Naive B cell (primary cell): ENCODE measurements at regions not wholly inside any gene's neighbourhood (a gene's known extent, or its start where the extent isn't known, plus 50 kb on each side); places are given as distances from the start of the nearest gene placed in this dataset.

Experiments used
- ATAC-seq, 2 donors: fragments of 150-1000 bp; cut with Tn5 transposase; 2 replicates each; pipeline ENCODE4 v1.10.0; 2021; ENCODE audit warnings: low read depth in 2 of 2, mild to moderate bottlenecking in 2 of 2, moderate library complexity in 2 of 2
- DNase-seq: peaks from one replicate; pipeline ENCODE4 v3.0.0; 2022
- H3K27ac Mint-ChIP-seq, 6 donors: one replicate each; pipeline ENCODE4 v1.8.0; 2020 to 2022; ENCODE audit warnings: mild to moderate bottlenecking in 6 of 6, mixed read lengths in 6 of 6, moderate library complexity in 5 of 6, inconsistent platforms in 2 of 6
- H3K27me3 Mint-ChIP-seq, 3 donors: one replicate each; pipeline ENCODE4 v1.8.0; 2021 to 2022; ENCODE audit warnings: mixed read lengths in 3 of 3, mild to moderate bottlenecking in 1 of 3
- H3K36me3 Mint-ChIP-seq, 2 donors: one replicate each; pipeline ENCODE4 v1.8.0; 2020 to 2022; ENCODE audit warnings: mixed read lengths in 2 of 2, inconsistent platforms in 1 of 2, mild to moderate bottlenecking in 1 of 2
- H3K4me1 Mint-ChIP-seq, 3 donors: one replicate each; pipeline ENCODE4 v1.8.0; 2020 to 2022; ENCODE audit warnings: mixed read lengths in 3 of 3, inconsistent platforms in 1 of 3, mild to moderate bottlenecking in 1 of 3, moderate library complexity in 1 of 3
- H3K4me3 Mint-ChIP-seq, 8 donors: one replicate each; pipeline ENCODE4 v1.8.0; 2020 to 2022; ENCODE audit warnings: mild to moderate bottlenecking in 8 of 8, mixed read lengths in 8 of 8, moderate library complexity in 8 of 8, inconsistent platforms in 2 of 8
- H3K9me3 Mint-ChIP-seq, 7 donors: one replicate each; pipeline ENCODE4 v1.8.0; 2020 to 2022; ENCODE audit warnings: mixed read lengths in 7 of 7, mild to moderate bottlenecking in 5 of 7, inconsistent platforms in 2 of 7, moderate library complexity in 1 of 7

- no peaks in the 10 kb centered on the region for H3K9me3 Mint-ChIP-seq
- no peak overlapping the region for H3K27ac Mint-ChIP-seq
- peaks cover 8 to 32% (median 18%) of the 10 kb centered on the region in 3 donors for H3K27me3 Mint-ChIP-seq
- no peak overlapping the region for H3K4me3 Mint-ChIP-seq
- DNase-seq (no peak), ATAC-seq (no peak)
- H3K36me3 Mint-ChIP-seq = no peaks in the 10 kb centered on the region
- no peaks in the 10 kb centered on the region for H3K4me1 Mint-ChIP-seq
Measured at GRCh38 chr11:110886288-110886970, 174.2 kb upstream of the ARHGAP20 start.

- H3K27ac Mint-ChIP-seq = no peak overlapping the region
- H3K27me3 Mint-ChIP-seq = peaks cover 8 to 32% (median 18%) of the 10 kb centered on the region in 3 donors
- H3K9me3 Mint-ChIP-seq = peaks cover 0 to 4% (median 0%) of the 10 kb centered on the region in 7 donors
- no peaks in the 10 kb centered on the region for H3K36me3 Mint-ChIP-seq
- no peak for ATAC-seq
- no peak for DNase-seq
- H3K4me3 Mint-ChIP-seq = no peak overlapping the region
- no peaks in the 10 kb centered on the region for H3K4me1 Mint-ChIP-seq
Measured at GRCh38 chr11:110883256-110883655, 171.0 kb upstream of the ARHGAP20 start.

- no peaks in the 10 kb centered on the region for H3K36me3 Mint-ChIP-seq
Measured at GRCh38 chr11:110878513-110878912, 166.3 kb upstream of the ARHGAP20 start.

GRCh38 chr11:110874437-110875030, 162.3 kb upstream of the ARHGAP20 start:
- DNase-seq = no peak
- H3K27ac Mint-ChIP-seq = peak overlapping the region in 2 of 6 donors; percentile 21 to 25
- no peaks in the 10 kb centered on the region for H3K36me3 Mint-ChIP-seq
- no peaks in the 10 kb centered on the region for H3K4me1 Mint-ChIP-seq
- no peak overlapping the region for H3K4me3 Mint-ChIP-seq
- peaks cover 0 to 8% (median 0%) of the 10 kb centered on the region in 3 donors for H3K27me3 Mint-ChIP-seq
- peaks cover 0 to 4% (median 0%) of the 10 kb centered on the region in 7 donors for H3K9me3 Mint-ChIP-seq
- ATAC-seq = no peak

More at GRCh38 chr11:110878513-110878912, 166.3 kb upstream of the ARHGAP20 start:
- ATAC-seq (no peak), DNase-seq (no peak)
- H3K4me3 Mint-ChIP-seq = no peak overlapping the region
- H3K27me3 Mint-ChIP-seq = peaks cover 5 to 8% (median 6%) of the 10 kb centered on the region in 3 donors
- no peaks in the 10 kb centered on the region for H3K4me1 Mint-ChIP-seq
- no peak overlapping the region for H3K27ac Mint-ChIP-seq
- peaks cover 0 to 4% (median 0%) of the 10 kb centered on the region in 7 donors for H3K9me3 Mint-ChIP-seq

GRCh38 chr11:110873975-110874374, 161.7 kb upstream of the ARHGAP20 start:
- Mint-ChIP-seq H3K27ac (no peak overlapping the region), H3K36me3 (no peaks in the 10 kb centered on the region), H3K27me3 (peaks cover 0 to 8% (median 0%) of the 10 kb centered on the region in 3 donors), H3K9me3 (peaks cover 0 to 4% (median 0%) of the 10 kb centered on the region in 7 donors), H3K4me3 (no peak overlapping the region), H3K4me1 (no peaks in the 10 kb centered on the region)
- ATAC-seq = no peak
- DNase-seq = no peak

- ATAC-seq = no peak
- Mint-ChIP-seq H3K27ac (peak overlapping the region in 1 of 6 donors; percentile 17), H3K4me3 (no peak overlapping the region), H3K27me3 (peaks cover 0 to 8% (median 0%) of the 10 kb centered on the region in 3 donors), H3K36me3 (no peaks in the 10 kb centered on the region), H3K4me1 (no peaks in the 10 kb centered on the region), H3K9me3 (no peaks in the 10 kb centered on the region)
- no peak for DNase-seq
Measured at GRCh38 chr11:110870816-110871522, 158.7 kb upstream of the ARHGAP20 start.

GRCh38 chr11:110867951-110868350, 155.7 kb upstream of the ARHGAP20 start:
- Mint-ChIP-seq H3K36me3 (no peaks in the 10 kb centered on the region), H3K27ac (peak overlapping the region in 1 of 6 donors; percentile 31), H3K4me1 (no peaks in the 10 kb centered on the region), H3K9me3 (no peaks in the 10 kb centered on the region), H3K27me3 (no peaks in the 10 kb centered on the region), H3K4me3 (no peak overlapping the region)
- ATAC-seq (no peak), DNase-seq (no peak)

GRCh38 chr11:110866081-110866480, 153.8 kb upstream of the ARHGAP20 start:
- DNase-seq = no peak
- no peak overlapping the region for H3K27ac Mint-ChIP-seq
- H3K36me3 Mint-ChIP-seq = no peaks in the 10 kb centered on the region
- H3K4me1 Mint-ChIP-seq = no peaks in the 10 kb centered on the region
- H3K4me3 Mint-ChIP-seq = no peak overlapping the region
- H3K9me3 Mint-ChIP-seq = no peaks in the 10 kb centered on the region
- no peak for ATAC-seq
- H3K27me3 Mint-ChIP-seq = no peaks in the 10 kb centered on the region

GRCh38 chr11:110862407-110862806, 150.2 kb upstream of the ARHGAP20 start:
- ATAC-seq (no peak), DNase-seq (no peak)
- peaks cover 3 to 13% (median 12%) of the 10 kb centered on the region in 3 donors for H3K4me1 Mint-ChIP-seq
- H3K36me3 Mint-ChIP-seq = no peaks in the 10 kb centered on the region
- no peak overlapping the region for H3K4me3 Mint-ChIP-seq
- no peaks in the 10 kb centered on the region for H3K9me3 Mint-ChIP-seq
- no peak overlapping the region for H3K27ac Mint-ChIP-seq
- H3K27me3 Mint-ChIP-seq = no peaks in the 10 kb centered on the region

GRCh38 chr11:110860461-110860860, 148.2 kb upstream of the ARHGAP20 start:
- Mint-ChIP-seq H3K4me1 (peaks cover 5 to 20% (median 18%) of the 10 kb centered on the region in 3 donors), H3K36me3 (no peaks in the 10 kb centered on the region), H3K27me3 (no peaks in the 10 kb centered on the region), H3K27ac (no peak overlapping the region), H3K4me3 (no peak overlapping the region), H3K9me3 (peaks cover 0 to 1% (median 0%) of the 10 kb centered on the region in 7 donors)
- ATAC-seq (no peak), DNase-seq (no peak)

- ATAC-seq (no peak), DNase-seq (no peak)
- H3K27me3 Mint-ChIP-seq = no peaks in the 10 kb centered on the region
- no peaks in the 10 kb centered on the region for H3K36me3 Mint-ChIP-seq
- H3K4me3 Mint-ChIP-seq = no peak overlapping the region
- peaks cover 0 to 1% (median 0%) of the 10 kb centered on the region in 7 donors for H3K9me3 Mint-ChIP-seq
- H3K27ac Mint-ChIP-seq = no peak overlapping the region
- peaks cover 5 to 20% (median 18%) of the 10 kb centered on the region in 3 donors for H3K4me1 Mint-ChIP-seq
Measured at GRCh38 chr11:110859998-110860397, 147.8 kb upstream of the ARHGAP20 start.

- Mint-ChIP-seq H3K4me1 (peaks cover 8 to 25% (median 19%) of the 10 kb centered on the region in 3 donors), H3K4me3 (no peak overlapping the region), H3K9me3 (peaks cover 0 to 5% (median 0%) of the 10 kb centered on the region in 7 donors), H3K27ac (peak overlapping the region in 1 of 6 donors; percentile 4), H3K36me3 (no peaks in the 10 kb centered on the region), H3K27me3 (no peaks in the 10 kb centered on the region)
- DNase-seq (no peak), ATAC-seq (no peak)
Measured at GRCh38 chr11:110859240-110859840, 147.1 kb upstream of the ARHGAP20 start.

GRCh38 chr11:110858547-110858921, 146.3 kb upstream of the ARHGAP20 start:
- no peak overlapping the region for H3K27ac Mint-ChIP-seq
- no peak overlapping the region for H3K4me3 Mint-ChIP-seq
- no peaks in the 10 kb centered on the region for H3K27me3 Mint-ChIP-seq
- DNase-seq = no peak
- peaks cover 10 to 28% (median 22%) of the 10 kb centered on the region in 3 donors for H3K4me1 Mint-ChIP-seq
- no peaks in the 10 kb centered on the region for H3K36me3 Mint-ChIP-seq
- H3K9me3 Mint-ChIP-seq = peaks cover 0 to 7% (median 0%) of the 10 kb centered on the region in 7 donors
- peak; percentile 40 to 43 for ATAC-seq
